HFFc6 (cell line): ENCODE measurements at regions not wholly inside any gene's neighbourhood (a gene's known extent, or its start where the extent isn't known, plus 50 kb on each side); places are given as distances from the start of the nearest gene placed in this dataset.
A peak's percentile ranks its signal among the peaks of the same experiment; 100 is the strongest.

Source experiments
- DNase-seq: peaks from one replicate; pipeline ENCODE4 v3.0.0-alpha.2; 2018
- H3K27ac Mint-ChIP-seq: 2 replicates; pipeline ENCODE4 v1.8.0; 2020; ENCODE audit warnings: mild to moderate bottlenecking, mixed read lengths
- H3K27me3 Mint-ChIP-seq: 2 replicates; pipeline ENCODE4 v1.8.0; 2021; ENCODE audit warnings: mild to moderate bottlenecking, moderate library complexity, mixed read lengths; ENCODE audit not compliant: insufficient read depth
- H3K36me3 Mint-ChIP-seq: 2 replicates; pipeline ENCODE4 v1.8.0; 2021; ENCODE audit warnings: low read depth, mixed read lengths
- H3K4me1 Mint-ChIP-seq: 2 replicates; pipeline ENCODE4 v1.8.0; 2020; ENCODE audit warnings: low read depth, mixed read lengths
- H3K4me3 Mint-ChIP-seq: 2 replicates; pipeline ENCODE4 v1.8.0; 2020; ENCODE audit warnings: mild to moderate bottlenecking, moderate library complexity, mixed read lengths
- H3K9me3 Mint-ChIP-seq: 2 replicates; pipeline ENCODE4 v1.8.0; 2020; ENCODE audit warnings: mild to moderate bottlenecking, mixed read lengths
- CTCF ChIP-seq: fragments of 200-600 bp; sonication (generic); IDR thresholded peaks from 2 replicates; pipeline ENCODE4 v1.5.0; 2021; ENCODE audit warnings: antibody characterized with exemption, mild to moderate bottlenecking

GRCh38 chr4:22901631-22902030 is 208.9 kb downstream of the GBA3 start:
- no peaks in the 10 kb centered on the region for H3K27me3 Mint-ChIP-seq
- H3K4me1 Mint-ChIP-seq = no peaks in the 10 kb centered on the region
- peaks cover 10% of the 10 kb centered on the region for H3K9me3 Mint-ChIP-seq
- no peak for TF ChIP-seq CTCF
- no peak overlapping the region for H3K27ac Mint-ChIP-seq
- no peak for DNase-seq
- H3K36me3 Mint-ChIP-seq = no peaks in the 10 kb centered on the region
- no peak overlapping the region for H3K4me3 Mint-ChIP-seq

- H3K9me3 Mint-ChIP-seq = peaks cover 10% of the 10 kb centered on the region
Observed at GRCh38 chr4:22900876-22901275, 208.1 kb downstream of the GBA3 start.

GRCh38 chr4:22897520-22898108 is 204.9 kb downstream of the GBA3 start:
- peaks cover 5% of the 10 kb centered on the region for H3K9me3 Mint-ChIP-seq
- no peaks in the 10 kb centered on the region for H3K27me3 Mint-ChIP-seq
- peak; percentile 86 for TF ChIP-seq CTCF
- H3K4me1 Mint-ChIP-seq = no peaks in the 10 kb centered on the region
- peak; percentile 1 for DNase-seq
- no peak overlapping the region for H3K27ac Mint-ChIP-seq
- H3K4me3 Mint-ChIP-seq = no peak overlapping the region
- no peaks in the 10 kb centered on the region for H3K36me3 Mint-ChIP-seq

More at GRCh38 chr4:22900876-22901275, 208.1 kb downstream of the GBA3 start:
- DNase-seq = no peak
- H3K4me1 Mint-ChIP-seq = no peaks in the 10 kb centered on the region
- TF ChIP-seq CTCF = no peak
- no peaks in the 10 kb centered on the region for H3K36me3 Mint-ChIP-seq
- H3K27ac Mint-ChIP-seq = no peak overlapping the region
- no peak overlapping the region for H3K4me3 Mint-ChIP-seq
- H3K27me3 Mint-ChIP-seq = no peaks in the 10 kb centered on the region

GRCh38 chr4:22895482-22895881 is 202.7 kb downstream of the GBA3 start:
- Mint-ChIP-seq H3K9me3 (peaks cover 10% of the 10 kb centered on the region), H3K27ac (no peak overlapping the region), H3K36me3 (no peaks in the 10 kb centered on the region), H3K4me3 (no peak overlapping the region), H3K4me1 (no peaks in the 10 kb centered on the region), H3K27me3 (no peaks in the 10 kb centered on the region)
- no peak for TF ChIP-seq CTCF
- no peak for DNase-seq

- TF ChIP-seq CTCF = no peak
- DNase-seq = no peak
- Mint-ChIP-seq H3K27me3 (peaks cover 2% of the 10 kb centered on the region; the same call in 1 of the 2 replicates), H3K27ac (no peak overlapping the region), H3K36me3 (no peaks in the 10 kb centered on the region), H3K4me1 (no peaks in the 10 kb centered on the region), H3K4me3 (no peak overlapping the region), H3K9me3 (peaks cover 22% of the 10 kb centered on the region)
Observed at GRCh38 chr4:22884157-22884556, 191.4 kb downstream of the GBA3 start.

- peaks cover 32% of the 10 kb centered on the region for H3K9me3 Mint-ChIP-seq
- no peak overlapping the region for H3K4me3 Mint-ChIP-seq
- H3K27ac Mint-ChIP-seq = no peak overlapping the region
- no peaks in the 10 kb centered on the region for H3K27me3 Mint-ChIP-seq
- TF ChIP-seq CTCF = no peak
- H3K4me1 Mint-ChIP-seq = no peaks in the 10 kb centered on the region
- H3K36me3 Mint-ChIP-seq = no peaks in the 10 kb centered on the region
- no peak for DNase-seq
Observed at GRCh38 chr4:22881411-22881810, 188.7 kb downstream of the GBA3 start.
